ENCODE measurements at regions not wholly inside any gene's neighbourhood (a gene's known extent, or its start where the extent isn't known, plus 50 kb on each side); places are given as distances from the start of the nearest gene placed in this dataset.

DNA sequence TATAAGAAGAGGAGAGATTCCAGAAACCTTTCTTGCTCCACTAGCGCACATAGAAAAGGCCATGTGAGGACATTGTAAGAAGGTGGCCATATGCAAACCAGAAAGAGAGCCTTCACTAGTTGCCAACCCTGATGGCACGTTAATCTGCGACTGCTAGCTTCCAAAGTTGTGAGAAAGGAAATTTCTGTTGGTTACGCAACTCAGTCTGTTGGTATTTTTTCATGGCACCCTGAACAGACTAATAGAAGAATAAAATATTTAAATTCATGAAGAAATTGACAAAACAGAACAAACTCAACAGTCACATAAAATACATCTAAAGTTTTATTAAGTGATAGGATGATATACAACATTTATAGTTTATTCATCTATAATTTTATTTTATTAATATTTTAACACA lies 625.9 kb upstream of the NRXN1 start:
- no peaks in the 10 kb centered on the region for H3K9me3 ChIP-seq (ENCODE audit: control insufficient read depth, low read length)
- H3K36me3 ChIP-seq (ENCODE audit: control insufficient read depth, insufficient read depth, low read length), result no peaks in the 10 kb centered on the region
- no peaks in the 10 kb centered on the region for H3K27me3 ChIP-seq (ENCODE audit: control insufficient read depth, insufficient read depth, low read length, poor library complexity, severe bottlenecking)
- H3K4me3 Mint-ChIP-seq, result no peak overlapping the region
- DNase-seq, result no peak
- no peak overlapping the region for H3K9ac ChIP-seq (ENCODE audit: extremely low read depth, low read length, poor library complexity, severe bottlenecking)
- H3K4me3 ChIP-seq (ENCODE audit: low read length), result no peak overlapping the region
- no peaks in the 10 kb centered on the region for H3K36me3 Mint-ChIP-seq (ENCODE audit: low read depth)
- no peaks in the 10 kb centered on the region for H3K9me3 Mint-ChIP-seq
- no peaks in the 10 kb centered on the region for H3K27me3 Mint-ChIP-seq (ENCODE audit: insufficient read depth)
- H3K27ac Mint-ChIP-seq, result no peak overlapping the region
- H3K27ac ChIP-seq (ENCODE audit: low read depth, low read length), result no peak overlapping the region
- H3K4me1 ChIP-seq (ENCODE audit: control insufficient read depth, insufficient read depth, low read length), result no peaks in the 10 kb centered on the region
- no peak for TF ChIP-seq CTCF (conservative IDR thresholded peaks at IDR 0.05)
- WGBS, 2 experiments (ENCODE audit: insufficient coverage in 1 of 2, insufficient read length in 1 of 2), result 96 to 100% methylated on average over 1 to 4 of the region's 4 CpGs
- peaks cover 6% of the 10 kb centered on the region for H3K4me1 Mint-ChIP-seq

- Mint-ChIP-seq H3K36me3 (ENCODE audit: low read depth) (no peaks in the 10 kb centered on the region), H3K27me3 (ENCODE audit: insufficient read depth) (no peaks in the 10 kb centered on the region), H3K4me3 (no peak overlapping the region), H3K4me1 (no peaks in the 10 kb centered on the region), H3K27ac (no peak overlapping the region), H3K9me3 (no peaks in the 10 kb centered on the region)
- Histone ChIP-seq H3K27me3 (ENCODE audit: control insufficient read depth, insufficient read depth, low read length, poor library complexity, severe bottlenecking) (no peaks in the 10 kb centered on the region), H3K4me1 (ENCODE audit: control insufficient read depth, insufficient read depth, low read length) (no peaks in the 10 kb centered on the region), H3K27ac (ENCODE audit: low read depth, low read length) (no peak overlapping the region), H3K9me3 (ENCODE audit: control insufficient read depth, low read length) (no peaks in the 10 kb centered on the region), H3K4me3 (ENCODE audit: low read length) (no peak overlapping the region), H3K36me3 (ENCODE audit: control insufficient read depth, insufficient read depth, low read length) (no peaks in the 10 kb centered on the region), H3K9ac (ENCODE audit: extremely low read depth, low read length, poor library complexity, severe bottlenecking) (no peak overlapping the region)
- DNase-seq, result no peak
- TF ChIP-seq CTCF (conservative IDR thresholded peaks at IDR 0.05), result no peak
These were observed 618.8 kb upstream of the NRXN1 start for GRCh38 chr2:51650769-51651168.

DNA sequence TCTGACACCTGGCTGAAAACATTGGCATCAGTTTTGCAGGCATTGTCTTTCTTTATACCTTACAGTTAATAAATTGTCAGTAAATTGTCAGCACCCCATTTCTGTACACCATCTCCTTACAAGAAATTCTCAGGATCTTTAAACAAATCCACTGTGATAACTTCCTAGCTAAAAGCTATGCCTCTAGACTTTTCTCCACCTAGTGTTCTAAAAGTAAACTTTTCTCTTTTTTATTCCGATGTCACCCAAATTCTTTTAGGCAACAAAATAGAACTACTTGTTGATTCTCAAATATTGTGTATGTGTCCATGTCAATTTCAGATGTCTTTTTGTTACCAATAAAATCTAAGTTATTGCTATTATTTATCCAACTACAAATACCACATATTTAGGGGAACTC lies 617.4 kb upstream of the NRXN1 start:
- H3K27ac Mint-ChIP-seq, result no peak overlapping the region
- no peaks in the 10 kb centered on the region for H3K27me3 Mint-ChIP-seq (ENCODE audit: insufficient read depth)
- no peak overlapping the region for H3K9ac ChIP-seq (ENCODE audit: extremely low read depth, low read length, poor library complexity, severe bottlenecking)
- peak; percentile 61 for TF ChIP-seq CTCF (conservative IDR thresholded peaks at IDR 0.05)
- 89% methylated on average over 1 of the region's 1 CpG; no CpG with 5 or more reads in 1 of the 2 experiments for WGBS, 2 experiments (ENCODE audit: insufficient coverage in 1 of 2, insufficient read length in 1 of 2)
- no peaks in the 10 kb centered on the region for H3K9me3 ChIP-seq (ENCODE audit: control insufficient read depth, low read length)
- H3K27me3 ChIP-seq (ENCODE audit: control insufficient read depth, insufficient read depth, low read length, poor library complexity, severe bottlenecking), result no peaks in the 10 kb centered on the region
- H3K4me1 Mint-ChIP-seq, result no peaks in the 10 kb centered on the region
- H3K27ac ChIP-seq (ENCODE audit: low read depth, low read length), result no peak overlapping the region
- no peak overlapping the region for H3K4me3 ChIP-seq (ENCODE audit: low read length)
- no peak for DNase-seq
- no peaks in the 10 kb centered on the region for H3K36me3 Mint-ChIP-seq (ENCODE audit: low read depth)
- no peak overlapping the region for H3K4me3 Mint-ChIP-seq
- H3K4me1 ChIP-seq (ENCODE audit: control insufficient read depth, insufficient read depth, low read length), result no peaks in the 10 kb centered on the region
- H3K36me3 ChIP-seq (ENCODE audit: control insufficient read depth, insufficient read depth, low read length), result no peaks in the 10 kb centered on the region
- H3K9me3 Mint-ChIP-seq, result no peaks in the 10 kb centered on the region
